GM19035 (cell line): ENCODE measurements at regions not wholly inside any gene's neighbourhood (a gene's known extent, or its start where the extent isn't known, plus 50 kb on each side); places are given as distances from the start of the nearest gene placed in this dataset.

Experiments used
- ATAC-seq: cut with Tn5 transposase; IDR thresholded peaks from one replicate; pipeline ENCODE4 v1.9.1; 2021; ENCODE audit not compliant: unreplicated experiment

- no peak for ATAC-seq
Observed at GRCh38 chr1:165075725-165076370, 280.7 kb downstream of the LMX1A start.

DNA sequence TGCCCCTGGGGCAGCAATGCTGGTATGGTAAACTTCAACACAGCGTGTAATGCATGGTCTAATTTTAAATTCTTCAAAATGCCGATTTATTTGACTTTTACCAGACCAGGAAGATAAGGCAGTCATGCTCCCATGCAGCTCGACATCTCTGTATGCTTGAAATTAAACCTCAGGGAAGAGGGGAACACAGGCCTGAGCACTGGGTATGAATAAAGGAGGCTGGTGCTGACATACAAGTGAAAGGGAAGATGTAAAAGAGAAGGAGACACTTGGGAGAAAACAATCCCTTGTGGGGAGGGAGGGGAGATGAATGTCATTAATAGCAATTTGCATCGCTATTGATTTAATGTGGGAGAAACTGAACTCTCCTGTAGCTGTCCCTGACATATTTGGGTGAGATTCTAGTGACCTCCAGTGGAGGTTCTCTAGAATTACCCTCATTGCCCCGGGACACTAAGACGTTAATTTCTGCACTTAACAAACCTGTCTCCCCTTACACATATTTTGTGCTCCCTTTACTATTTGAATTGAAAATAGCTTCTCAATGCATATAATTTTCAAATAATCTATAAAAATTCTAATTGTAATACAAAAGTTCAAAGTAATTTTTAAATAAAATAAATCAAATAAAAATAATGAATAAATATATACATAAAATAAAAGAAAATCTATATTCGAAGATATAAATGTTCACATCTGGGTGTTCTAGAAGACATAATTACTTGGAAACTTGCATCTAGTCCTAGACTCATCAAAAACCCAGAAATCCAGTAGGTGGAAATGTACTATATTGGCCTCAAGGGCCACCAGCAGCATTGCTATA lies 283.1 kb downstream of the LMX1A start:
- no peak for ATAC-seq

- no peak for ATAC-seq
Observed at GRCh38 chr1:165070675-165071074, 285.8 kb downstream of the LMX1A start.

DNA sequence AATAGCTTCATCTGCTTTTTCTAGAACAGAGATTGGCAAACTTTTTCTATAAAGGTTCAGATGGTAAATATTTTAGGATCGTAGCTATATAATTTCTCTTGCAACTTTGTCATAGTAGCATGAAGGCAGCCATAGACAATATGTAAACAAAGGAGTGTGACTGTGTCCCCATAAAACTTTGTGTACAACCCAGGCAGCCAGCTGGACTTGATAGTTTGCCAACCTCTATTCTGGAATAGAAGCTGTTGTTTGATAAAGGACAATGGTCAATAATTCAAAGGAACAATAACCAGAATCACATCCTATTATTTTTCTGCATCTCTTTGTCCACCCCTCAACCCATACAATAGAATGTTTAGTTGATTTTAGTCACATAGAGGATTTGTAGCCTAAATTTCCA lies 286.7 kb downstream of the LMX1A start:
- no peak for ATAC-seq

DNA sequence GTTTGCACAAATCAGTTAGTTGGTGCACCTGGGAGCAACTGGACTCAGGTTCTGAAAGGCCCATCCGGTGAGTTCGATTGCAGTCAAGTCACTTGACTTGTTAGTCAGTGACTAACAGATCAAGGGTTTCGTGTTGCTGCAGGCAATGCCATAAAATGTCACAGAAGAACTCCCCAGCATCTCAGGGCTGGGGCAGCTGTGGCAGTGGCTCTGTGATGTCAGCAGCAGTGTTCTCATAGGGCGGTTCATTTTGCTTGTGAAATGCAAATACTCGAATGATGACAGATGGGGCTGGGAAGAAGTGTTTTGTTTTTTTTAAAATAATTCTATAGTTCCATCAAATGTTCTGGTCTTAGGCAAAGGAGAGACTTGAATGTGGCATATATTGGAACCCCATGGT lies 287.8 kb downstream of the LMX1A start:
- no peak for ATAC-seq

DNA sequence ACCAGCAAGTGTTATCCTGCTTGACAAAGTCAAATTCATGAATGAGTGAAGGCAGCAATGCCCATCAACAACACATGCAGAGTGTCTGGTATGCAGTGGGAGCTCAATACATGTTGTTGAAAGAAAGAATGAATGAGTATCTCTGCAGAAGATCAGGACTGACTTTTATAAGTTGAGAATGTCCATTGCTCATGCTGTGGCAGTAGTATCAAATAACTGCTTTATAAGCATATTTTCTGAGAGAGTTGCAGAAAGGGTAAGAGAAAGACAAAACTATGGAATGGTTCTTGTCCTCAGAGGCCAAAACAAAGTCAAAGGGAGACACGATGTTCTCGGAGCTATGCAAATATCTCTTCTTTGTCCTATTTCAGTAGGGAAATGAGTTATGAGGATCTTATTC lies 288.7 kb downstream of the LMX1A start:
- ATAC-seq, result no peak

DNA sequence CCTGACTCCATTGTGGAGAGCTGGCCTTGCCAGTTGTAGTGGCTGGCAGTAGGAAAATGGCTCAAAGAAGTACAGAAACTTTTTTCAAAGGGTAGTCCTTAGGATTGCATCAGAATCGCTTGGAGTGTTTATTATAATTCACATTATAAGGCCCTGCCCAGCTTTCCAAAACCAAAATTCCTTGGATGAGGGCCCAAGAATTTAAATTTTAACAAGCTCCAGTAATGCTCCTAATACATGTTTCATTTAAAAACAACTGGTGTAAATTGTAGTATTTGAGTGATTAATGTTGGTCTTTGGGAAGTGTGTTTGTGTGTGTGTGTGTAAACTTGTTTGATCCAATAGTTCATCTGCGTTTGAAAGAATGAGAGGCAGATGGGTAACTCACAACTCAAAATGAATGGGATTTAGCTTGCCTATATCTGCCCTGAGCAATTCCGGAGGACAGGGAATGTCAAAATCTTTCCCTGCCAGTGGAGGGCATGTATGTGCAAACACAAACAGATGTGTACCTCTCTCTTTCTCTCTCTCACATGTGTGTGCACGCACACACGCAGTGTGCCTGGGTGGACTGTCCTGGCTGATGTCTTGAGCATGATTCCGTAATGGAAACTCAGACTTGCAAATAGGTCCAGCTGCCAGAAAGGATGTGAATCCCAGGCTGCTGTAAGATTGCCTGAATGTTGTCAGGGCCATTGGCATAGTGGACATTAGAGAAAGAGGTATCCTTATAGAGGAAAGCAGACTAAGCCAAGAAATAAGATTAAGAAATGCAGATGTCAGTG lies 293.1 kb downstream of the LMX1A start:
- no peak for ATAC-seq

- no peak for ATAC-seq
Observed at GRCh38 chr1:165062346-165062745, 294.2 kb downstream of the LMX1A start.

DNA sequence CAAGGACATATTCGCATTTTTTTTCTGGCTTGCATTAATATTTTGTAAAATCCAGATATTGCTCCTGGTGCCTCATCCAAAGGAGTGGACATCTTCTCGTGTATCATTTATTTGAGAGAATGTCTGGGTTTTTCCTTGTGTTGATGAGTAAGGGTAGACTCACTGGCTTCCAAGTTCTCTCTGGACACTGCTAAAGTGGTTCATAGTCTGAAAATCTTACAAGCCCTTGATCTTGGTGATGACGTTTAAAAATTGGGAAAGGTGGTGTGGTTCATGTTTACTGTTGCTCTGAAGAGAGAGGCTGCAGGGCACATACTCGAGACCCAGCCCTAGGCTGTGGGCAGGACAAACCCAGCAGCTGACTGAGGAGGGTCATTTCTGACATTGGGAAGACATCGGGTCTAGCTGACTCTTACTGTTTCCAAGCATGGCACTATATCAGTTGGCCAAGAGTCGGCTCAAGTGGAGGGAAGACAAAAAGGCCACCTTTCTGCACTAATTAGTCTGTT lies 296.2 kb downstream of the LMX1A start:
- ATAC-seq, result no peak

DNA sequence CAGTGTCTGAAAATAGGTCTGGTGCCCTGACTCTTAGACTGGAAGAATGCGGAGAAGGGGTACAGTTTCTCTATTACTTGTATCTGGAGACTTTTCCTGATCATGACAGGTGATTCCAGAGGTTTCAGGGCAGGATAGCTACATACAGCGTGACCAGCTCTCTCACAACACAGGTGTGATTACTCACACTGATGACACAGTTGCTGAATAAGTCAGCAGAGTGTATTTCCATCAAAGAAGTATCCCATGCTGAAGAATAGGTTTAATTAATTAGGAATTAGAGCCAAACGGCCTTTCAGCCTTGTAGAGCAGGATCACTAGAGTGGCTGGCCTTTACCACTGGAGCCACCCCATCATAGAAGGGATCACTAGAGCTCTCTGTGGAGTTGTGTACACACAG lies 298.6 kb downstream of the LMX1A start:
- no peak for ATAC-seq

GRCh38 chr1:165056914-165057313 lies 299.6 kb downstream of the LMX1A start:
- ATAC-seq, result no peak

DNA sequence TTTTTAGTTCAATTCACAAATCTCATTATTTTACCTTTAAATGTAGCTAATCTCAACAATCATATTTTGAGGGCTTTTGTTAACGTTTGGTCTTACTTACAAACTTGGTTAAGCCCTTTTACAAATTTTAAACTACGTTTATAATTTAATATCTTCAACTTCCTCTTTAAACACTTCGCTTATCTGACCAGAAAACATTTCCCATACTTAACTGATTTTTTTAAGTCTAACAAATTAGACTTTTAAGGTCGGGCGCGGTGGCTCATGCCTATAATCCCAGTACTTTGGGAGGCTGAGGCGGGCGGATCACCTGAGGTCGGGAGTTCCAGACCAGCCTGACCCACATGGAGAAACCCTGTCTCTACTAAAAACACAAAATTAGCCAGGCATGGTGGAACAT lies 300.9 kb downstream of the LMX1A start:
- no peak for ATAC-seq

- no peak for ATAC-seq
Observed at GRCh38 chr1:165054627-165055026, 301.9 kb downstream of the LMX1A start.

DNA sequence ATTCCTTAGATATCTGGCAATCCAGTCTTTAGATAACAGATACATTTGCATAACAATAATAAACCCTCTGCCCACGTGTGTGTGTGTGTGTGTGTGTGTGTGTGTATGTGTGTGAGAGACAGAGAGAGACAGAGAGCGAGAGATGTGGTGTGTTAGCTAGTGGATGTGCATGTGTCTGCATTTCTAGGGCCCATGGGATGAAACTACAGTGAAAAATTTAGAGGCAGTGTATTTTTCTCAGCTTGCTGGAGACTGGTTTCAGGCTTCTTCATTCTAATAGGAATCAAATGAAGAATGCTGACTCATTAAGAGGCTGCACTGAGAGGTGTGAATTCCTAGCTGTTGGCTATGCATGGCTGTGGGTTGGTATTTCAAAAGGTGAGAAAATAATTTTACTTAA lies 303.2 kb downstream of the LMX1A start:
- ATAC-seq, result no peak

DNA sequence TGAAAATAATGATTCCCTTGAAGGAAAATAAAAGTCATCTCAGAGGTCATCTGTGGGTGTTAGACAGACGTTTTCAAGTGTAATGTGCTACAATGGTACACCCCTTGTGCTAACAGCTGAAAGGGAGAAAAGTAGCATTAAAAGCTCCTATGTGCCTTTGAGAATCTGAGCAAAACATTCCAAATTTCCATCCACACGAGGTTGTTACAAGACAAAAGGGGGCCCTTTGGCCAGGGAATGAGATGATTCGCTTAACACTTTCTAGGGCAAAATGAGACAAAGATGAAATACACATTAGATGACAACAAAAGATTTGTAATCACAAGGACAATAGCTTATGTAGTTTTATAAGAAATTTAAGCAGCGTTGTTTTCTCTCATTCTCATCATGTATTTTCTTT lies 303.6 kb downstream of the LMX1A start:
- ATAC-seq, result no peak

DNA sequence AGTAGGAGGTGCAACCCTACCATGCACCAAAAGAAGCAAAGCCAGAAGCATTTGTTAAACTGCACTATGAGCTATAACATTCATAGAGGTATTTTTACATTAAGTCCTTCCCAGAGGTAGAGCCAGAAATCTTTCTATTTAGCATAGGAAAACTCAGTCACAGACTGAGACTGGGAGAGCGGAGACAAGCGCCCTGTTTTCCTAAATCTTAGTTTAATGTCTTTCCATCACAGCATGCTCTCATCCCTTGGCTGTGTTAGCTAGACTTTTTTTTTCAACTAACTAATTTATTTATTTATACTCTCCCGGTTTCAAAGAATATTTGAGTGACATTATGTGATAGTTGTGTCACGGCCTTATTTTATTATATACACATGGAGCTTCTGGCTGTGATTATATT lies 304.1 kb downstream of the LMX1A start:
- no peak for ATAC-seq

DNA sequence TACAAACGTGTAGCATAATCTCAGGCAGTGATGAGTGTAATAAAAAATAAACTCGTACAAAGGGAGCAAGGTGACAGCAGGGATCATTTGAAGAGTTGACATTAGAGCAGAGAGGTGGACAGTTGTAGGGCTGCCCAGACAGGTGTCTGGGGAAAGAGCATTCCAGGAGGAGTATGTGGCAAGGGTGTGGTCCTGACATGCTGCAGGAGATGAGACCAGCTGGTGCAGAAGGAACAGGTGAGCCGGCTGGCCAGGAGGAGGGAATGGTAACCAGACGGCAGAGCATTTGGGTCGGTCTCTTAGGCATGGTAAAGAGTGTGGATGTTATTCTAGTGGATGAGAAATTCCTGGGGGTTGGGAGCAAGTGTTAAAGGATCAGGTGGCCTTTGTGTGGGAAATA lies 306.3 kb downstream of the LMX1A start:
- ATAC-seq, result no peak

DNA sequence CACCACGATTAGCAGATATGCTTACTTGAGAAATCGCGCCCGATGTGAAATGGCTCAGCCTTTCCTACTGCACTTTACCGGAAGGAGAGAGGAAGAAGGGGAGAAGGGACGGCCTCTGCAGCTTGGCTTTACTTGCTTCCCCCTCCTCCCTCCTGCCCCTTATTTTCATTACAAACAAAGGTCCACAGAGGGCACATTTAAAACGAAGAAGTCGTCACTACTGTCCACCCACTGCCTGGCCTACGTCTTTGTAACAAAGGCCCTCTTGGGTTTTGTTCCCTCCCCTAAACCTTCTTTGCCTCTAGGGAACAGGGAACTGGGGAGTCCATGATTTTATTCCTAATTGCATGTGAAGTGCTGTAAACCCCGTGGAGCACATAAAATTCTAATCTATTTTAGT lies 308.5 kb downstream of the LMX1A start:
- ATAC-seq, result no peak

- no peak for ATAC-seq
Observed at GRCh38 chr1:165045902-165046301, 310.6 kb downstream of the LMX1A start.

DNA sequence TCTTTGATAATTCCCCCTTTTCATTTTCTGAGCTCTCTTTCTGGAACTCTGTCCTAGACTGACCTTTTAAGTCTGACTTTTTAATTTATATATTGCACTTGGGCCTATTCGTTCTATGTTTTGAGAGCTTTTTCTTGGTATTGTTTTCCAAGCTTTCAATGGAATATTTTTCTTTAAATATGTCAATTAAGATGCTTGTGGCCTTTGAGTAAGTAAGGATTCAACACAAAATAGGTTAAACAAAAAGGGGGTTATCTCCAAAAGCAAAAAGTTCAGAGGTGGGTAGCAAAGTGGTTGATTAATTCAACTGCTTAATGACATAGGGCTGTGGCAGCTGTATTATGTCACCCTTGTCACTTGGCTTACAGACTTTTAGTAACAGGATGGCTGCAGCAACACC lies 315.9 kb downstream of the LMX1A start:
- ATAC-seq, result no peak

- ATAC-seq, result no peak
Observed at GRCh38 chr1:165039996-165040395, 316.5 kb downstream of the LMX1A start.

DNA sequence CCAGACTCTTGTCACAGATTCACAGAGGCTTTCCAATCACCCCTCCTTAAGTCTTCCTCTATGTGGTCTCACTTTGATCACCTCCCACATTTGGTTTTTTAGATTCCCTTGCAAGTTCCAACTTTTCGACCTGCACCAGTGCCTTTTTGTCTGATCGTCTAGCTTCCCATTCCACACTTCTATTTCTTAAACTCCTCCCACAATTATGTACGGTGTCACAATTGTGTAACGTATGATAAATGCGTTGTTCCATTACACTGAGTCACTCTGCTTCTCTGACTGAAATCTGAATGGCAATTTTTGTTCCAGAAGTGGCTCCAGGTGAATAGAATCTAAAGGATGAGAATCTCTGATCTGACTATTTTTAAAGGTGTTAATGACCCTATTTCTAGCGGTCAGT lies 320.1 kb downstream of the LMX1A start:
- no peak for ATAC-seq
